ENCODE measurements at regions not wholly inside any gene's neighbourhood (a gene's known extent, or its start where the extent isn't known, plus 50 kb on each side); places are given as distances from the start of the nearest gene placed in this dataset.
"Not testable (repeated sequence)": the region's sequence is repeated elsewhere in the genome, so short reads cannot be mapped to it uniquely, and the experiment has no call there.

DNA sequence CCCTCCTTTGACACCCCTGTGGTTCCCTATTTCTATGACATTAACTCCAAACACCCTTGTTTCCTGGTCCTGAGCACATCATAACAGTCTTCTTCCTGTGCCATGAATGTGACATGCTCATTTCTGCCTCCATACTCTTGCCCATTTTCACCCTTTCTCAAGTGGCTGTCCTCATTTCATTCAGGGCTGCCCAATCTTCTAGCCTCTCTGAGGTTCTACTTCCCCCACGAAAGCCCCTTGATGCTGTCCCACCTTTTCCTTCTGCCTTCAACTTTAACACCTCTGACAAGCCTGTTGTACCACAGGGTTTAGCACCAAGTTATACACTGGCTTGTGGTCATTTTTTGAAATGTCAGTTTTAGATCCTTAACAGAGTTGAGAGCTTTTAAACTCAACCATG, 136.2 kb upstream of the BOD1L1 start:
- DNase-seq: no peak

DNA sequence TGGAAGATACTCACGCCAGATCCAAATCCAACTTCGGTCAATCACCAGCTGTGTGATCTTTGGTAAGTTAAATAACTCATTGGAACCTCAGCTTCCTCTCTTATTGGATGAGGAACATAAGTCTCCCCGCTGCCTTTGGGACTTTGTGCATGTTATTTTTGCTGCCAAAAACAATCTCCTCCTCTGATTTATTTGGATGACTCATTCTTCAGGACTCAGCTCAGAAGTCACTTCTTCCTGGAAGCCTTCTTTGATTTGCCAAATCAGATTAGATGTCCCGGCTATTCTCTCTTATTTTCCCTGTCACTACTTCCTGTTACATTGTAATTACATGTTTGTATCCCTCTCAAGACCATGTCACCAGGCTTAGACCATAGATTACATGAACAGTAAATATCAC, 138.0 kb upstream of the BOD1L1 start:
- DNase-seq: no peak

DNA sequence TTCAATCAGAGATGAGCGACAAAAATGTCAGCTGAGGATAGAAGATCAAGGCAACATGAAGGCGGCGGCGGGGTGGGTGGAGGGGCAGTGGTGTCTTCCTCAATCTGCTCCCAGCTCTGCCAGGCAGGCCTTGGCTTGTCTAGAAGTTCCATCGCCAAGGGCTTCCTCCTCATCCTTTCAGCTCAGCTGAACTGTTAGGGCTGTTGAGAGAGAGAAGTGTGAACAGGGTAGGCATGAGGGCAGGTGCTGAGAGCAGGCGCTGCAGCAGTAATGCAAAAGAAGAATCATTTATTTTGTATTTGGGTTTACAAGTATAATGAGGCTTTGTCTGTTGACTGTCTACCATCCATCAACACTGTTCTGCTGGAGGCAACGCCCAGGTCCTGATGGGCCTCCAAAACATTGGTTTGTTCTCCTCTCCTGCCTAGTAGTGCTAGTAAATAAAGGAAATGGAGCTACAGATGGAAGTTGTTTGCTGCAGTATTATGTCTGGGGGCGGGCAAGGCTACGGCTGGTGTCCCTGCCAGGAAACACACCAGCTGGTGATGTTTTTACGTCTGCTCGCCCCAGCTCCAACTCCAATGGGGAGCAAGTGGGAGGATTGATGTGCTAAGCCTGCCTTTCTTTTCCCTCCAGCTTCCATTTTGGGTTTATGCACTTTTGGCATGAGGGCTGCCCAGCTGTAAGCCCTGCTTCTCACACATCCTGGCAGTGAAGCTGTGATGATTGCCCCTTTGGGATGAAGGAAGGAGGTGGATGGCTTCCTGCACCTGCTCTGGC, 139.4 kb upstream of the BOD1L1 start:
- DNase-seq: no peak

DNA sequence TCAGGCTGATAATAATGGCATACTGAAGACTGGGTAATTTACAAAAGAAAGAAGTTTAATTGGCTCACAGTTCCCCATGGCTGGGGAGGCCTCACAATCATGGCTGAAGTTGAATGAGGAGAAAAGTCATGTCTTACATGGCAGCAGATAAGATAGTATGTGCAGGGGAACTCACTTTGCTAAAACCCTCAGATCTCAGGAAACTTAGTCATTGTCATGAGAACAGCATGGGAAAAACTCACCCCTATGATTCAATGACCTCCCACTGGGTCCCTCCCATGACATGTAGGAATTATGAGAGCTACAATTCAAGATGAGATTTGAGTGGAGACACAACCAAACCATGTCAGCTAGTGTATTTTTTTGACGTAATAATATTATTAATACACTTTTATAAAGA, 149.8 kb upstream of the BOD1L1 start:
- no peak for DNase-seq

DNA sequence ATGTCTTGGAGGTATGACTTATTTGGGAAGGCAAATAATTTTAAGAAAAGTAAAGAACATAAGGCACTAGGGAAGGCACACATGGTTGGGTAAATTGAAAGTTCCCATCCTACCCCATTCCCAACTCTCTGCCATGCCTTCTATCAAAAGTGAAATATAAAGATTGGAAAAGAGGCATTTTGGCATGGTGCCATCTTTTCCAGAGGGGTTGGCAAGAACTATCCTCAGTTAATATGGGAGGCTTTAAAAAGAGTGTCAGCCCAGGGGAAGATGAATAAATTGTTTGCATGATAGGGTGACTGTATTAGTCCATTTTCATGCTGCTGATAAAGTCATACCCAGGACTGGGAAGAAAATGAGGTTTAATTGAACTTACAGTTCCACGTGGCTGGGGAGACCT, 150.8 kb upstream of the BOD1L1 start:
- no peak for DNase-seq

DNA sequence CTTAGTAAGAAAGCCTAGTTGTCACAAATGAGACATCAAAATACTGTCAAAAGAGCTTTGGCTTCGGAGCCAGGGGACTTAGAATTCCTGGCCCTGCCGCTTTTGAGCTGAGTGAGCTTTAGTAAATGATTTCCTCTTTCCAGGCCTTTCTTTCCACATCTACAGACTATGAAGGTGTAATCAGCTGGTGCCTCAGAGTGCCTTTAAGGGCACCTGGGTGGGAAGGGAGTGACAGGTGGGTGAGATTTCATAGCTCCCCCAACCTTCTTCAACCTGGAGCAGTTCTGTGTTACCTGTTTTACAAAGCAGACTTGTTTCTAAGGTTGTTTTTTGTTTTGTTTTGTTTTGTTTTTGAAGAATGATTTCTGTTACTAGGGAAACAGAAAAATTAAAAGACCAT, 154.7 kb upstream of the BOD1L1 start:
- no peak for DNase-seq

DNA sequence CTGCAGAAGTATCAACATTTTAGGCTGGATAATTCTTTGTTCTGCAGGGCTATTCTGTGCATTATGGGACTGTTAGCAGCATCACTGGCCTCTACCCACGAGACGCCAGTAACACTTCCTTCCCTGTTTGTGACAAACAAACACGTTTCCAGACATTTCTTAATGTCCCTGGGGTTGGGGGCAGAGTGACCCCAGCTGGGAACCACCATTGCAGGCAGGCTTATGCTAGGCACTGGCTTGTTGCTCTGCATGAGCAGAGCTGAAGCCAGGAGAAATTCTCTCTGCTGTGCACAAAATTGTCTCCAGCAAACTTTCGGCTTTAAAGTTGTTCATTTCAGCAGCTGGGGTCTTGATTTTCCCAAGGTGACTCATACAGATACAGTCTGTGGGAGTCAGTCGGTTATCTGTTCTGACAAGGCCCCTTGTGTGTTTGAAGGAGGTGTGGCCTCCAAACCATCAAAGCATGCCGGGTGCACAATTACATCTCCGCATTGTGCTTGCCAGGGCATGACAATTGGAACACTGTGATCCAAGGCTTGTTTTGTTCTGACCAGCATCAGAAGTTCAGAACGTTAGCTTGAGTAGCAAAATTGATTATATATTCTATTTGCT, 156.4 kb upstream of the BOD1L1 start:
- DNase-seq: no peak

DNA sequence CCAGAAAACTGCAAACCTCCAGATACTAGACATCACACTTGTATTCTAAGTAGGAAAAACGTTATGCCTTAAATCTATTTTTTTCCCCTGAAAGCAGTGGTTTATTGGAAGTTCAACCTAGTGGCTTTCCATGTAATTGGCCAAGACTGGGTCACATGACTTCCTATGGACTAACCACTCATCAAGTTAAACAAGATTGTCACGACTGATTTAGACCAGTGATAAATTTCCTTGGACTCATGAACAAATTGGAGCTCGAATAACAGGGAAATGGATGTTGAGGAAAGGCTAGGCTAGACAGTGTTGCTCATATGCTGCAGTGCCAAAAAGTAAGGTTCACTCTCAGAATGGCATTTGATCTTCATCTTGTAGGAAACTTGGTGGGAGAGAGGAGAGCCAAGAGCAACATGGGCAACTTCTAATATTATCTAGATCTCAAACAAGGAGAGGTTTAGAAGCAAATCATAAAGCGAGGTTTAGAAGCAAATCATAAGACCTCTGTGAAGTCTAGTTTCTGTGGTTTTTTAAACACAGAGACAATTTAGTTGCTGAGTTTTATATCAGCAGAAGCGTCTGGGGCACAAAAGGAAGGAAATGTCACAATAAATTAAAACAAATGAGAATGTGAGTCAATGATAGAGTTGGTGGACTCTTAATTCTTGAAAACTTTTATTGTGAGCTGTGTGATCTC, 165.6 kb upstream of the BOD1L1 start:
- DNase-seq: no peak

DNA sequence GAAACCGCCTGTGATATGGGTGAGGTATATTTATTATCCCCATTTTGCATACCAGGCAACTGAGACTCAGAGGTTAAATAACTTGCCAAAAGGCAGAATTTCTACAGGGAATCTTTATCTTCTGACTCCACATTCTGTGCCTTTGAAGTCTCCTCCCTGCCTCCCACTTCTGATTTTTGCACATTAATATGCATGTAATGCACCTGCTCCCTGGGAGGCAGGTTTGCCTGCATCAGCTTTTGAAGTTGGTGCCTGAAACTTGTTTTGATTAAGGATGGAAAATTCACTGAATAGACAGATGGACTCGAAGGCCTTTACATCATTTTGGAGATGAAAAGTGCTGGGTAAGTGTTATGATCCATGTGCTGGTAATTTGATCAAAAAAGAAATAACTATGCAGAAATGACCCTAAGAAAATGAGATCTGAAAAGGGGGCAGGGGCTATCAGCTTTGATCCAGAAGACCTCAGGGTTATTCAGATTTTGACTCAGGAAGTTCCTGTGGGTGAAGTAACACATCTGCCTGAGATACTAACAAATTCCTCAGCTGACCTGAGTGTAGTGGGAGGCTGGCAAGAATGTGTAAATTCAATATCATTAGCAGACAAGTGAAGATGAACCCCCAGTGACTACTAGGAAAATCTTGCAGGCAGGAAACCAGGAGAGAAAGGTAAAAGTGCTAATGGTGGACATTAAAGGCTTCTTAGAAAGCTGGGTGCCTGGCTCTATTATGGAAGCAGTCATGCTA, 167.5 kb upstream of the BOD1L1 start:
- no peak for DNase-seq

DNA sequence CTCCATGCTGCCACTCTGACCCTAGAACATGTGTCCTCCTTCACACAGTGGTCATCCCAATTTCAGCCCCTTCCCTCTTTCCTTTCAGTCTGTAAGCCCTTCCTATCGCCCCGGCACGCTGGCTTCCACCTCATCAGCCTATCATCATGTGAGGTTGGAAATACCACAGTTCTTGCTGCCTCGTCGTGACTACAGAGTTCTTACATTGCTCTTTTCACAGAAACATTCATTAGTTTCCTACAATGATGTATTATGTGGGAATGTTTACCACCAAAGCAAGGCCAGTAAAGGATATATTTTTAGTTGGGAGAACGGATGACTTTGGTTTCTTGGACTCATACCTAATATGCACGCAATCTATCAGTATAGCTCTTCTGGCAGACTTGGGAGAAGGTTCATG, 169.5 kb upstream of the BOD1L1 start:
- DNase-seq: no peak

DNA sequence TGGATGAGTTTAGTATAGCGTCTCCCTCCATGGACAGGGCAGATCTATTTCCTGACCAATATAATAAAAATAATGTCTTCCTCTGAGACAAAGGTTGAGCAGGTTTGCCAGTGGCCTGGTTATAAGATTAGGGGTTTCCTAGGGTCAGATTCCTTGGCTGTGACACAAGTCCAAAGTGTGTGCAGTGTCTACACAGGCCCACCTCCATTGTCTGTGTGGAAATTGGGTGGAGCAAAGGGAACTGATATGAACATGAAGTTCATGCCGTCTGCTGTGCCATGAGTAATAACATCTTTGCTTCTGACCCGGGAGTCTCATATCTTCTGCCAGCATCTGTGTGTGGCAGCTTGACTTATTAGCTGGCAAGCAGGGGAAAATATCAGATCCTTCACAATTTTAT, 187.7 kb upstream of the BOD1L1 start:
- no peak for DNase-seq

DNA sequence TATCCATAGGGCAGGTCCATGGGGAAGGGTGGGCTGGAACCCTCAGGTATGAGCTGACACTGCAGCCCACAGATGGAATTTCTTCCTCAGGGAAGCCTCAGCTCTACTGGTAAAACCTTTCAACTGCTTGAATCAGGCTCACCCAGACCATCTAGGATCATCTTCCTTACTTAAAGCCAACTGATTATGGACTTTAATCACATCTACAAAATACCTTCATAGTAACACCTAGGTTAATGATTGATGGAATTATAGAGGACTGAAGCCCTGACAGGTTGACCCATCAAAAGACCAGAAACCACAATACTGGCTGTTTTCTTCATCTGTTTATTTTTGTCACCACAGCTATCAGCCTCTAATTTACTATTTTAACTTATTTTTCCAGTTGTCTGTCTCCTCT, 188.9 kb upstream of the BOD1L1 start:
- DNase-seq: no peak

DNA sequence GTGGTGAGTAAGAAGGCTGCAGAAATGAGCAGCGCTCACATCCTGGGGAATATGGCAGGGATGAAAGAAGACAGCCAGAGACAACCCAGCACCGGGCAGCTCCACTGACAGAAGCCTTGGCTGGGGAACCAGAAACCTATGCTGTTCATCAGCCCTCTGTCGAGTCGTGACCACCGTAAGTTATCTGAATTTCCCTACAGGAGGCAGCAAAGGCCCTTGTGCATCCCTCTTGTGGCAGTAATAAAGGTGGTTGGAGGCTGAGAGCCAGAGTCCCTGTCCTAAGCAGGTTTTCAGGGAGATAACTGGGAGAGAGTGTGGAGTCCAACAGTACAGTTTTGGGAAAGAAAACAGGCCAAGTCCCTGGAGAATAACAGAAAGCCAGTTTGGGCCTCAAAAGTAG, 194.0 kb upstream of the BOD1L1 start:
- DNase-seq: no peak

DNA sequence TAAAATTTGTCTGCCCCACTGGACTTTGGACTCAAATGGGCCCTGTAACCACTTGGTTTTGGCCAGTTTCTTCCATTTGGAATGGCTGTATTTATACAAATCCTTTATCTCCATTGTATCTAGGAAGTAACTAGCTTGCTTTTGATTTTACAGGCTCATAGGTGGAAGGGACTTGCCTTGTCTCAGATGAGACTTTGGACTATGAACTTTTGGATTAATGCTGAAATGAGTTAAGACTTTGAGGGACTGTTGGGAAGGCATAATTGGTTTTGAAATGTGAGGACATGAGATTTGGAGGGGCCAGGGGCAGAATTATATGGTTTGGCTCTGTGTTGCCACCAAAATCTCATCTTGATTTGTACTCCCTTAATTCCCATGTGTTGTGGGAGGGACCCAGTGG, 198.3 kb upstream of the BOD1L1 start:
- DNase-seq: not testable (repeated sequence)

DNA sequence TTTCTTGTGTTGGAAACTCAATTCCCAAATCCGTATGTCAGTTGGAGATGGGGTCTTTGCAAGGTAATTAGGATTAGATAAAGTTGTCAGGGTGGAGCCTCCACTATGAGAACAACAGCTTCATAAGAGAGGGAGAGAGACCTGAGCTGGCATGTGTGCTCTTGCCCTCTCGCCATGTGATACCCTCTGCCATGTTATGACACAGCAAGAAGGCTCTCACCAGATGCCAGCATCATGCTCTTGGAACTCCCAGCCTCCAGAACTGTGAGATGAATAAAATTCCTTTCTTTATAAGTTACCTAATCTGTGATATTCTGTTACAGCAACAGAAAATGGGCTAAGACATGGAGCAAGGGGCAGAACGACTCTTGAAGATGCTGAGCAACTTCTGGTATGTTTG, 201.9 kb upstream of the BOD1L1 start:
- DNase-seq: no peak

DNA sequence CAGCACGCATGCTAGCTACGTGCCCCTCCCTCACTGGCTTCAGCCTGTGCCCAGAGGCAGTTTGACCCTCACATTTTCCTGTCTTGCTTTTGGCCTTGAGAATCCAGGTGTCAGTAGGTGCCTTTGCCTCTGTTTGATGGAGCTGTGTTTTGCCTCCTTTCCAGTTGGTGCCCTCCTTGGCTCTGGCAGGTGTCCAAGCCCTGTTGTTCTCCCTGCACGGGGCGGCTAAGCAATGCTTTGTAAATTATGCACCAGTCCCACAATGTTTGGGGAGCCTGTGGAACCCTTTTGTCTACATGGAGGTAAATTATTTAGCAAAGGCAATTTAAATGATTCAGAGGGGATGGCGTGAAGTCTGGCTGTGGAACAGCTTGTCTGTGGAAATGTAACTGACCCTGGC, 202.9 kb upstream of the BOD1L1 start:
- DNase-seq: no peak

DNA sequence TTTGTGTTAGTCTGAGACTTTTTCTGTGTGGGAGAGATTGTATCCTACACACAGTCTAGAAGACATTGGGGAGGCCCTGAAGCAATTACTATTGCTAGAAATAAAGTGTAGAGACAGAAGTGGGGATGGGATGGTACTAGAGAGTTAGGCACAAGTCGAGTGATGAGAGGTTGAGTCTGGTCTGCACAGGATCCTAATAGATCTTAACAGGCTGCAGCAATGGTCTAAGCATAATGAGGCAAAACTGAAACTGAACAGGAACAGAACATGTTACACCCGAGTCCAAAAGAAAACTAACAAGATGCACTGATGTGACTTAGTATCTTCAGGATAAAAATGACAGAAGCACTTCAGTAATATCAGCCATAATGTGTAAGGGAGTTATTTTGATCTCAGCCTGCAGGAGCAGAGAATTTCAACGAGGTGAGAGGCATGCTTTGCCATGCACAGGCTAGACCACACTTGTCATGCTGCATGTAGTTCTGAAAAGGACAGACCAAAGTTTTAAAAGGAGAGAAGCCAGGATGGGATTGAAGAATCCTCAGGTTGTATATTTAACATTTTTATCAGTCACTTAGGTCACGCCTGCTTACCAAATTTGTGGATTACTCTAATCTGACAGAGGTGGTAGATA, 205.8 kb upstream of the BOD1L1 start:
- DNase-seq: no peak

DNA sequence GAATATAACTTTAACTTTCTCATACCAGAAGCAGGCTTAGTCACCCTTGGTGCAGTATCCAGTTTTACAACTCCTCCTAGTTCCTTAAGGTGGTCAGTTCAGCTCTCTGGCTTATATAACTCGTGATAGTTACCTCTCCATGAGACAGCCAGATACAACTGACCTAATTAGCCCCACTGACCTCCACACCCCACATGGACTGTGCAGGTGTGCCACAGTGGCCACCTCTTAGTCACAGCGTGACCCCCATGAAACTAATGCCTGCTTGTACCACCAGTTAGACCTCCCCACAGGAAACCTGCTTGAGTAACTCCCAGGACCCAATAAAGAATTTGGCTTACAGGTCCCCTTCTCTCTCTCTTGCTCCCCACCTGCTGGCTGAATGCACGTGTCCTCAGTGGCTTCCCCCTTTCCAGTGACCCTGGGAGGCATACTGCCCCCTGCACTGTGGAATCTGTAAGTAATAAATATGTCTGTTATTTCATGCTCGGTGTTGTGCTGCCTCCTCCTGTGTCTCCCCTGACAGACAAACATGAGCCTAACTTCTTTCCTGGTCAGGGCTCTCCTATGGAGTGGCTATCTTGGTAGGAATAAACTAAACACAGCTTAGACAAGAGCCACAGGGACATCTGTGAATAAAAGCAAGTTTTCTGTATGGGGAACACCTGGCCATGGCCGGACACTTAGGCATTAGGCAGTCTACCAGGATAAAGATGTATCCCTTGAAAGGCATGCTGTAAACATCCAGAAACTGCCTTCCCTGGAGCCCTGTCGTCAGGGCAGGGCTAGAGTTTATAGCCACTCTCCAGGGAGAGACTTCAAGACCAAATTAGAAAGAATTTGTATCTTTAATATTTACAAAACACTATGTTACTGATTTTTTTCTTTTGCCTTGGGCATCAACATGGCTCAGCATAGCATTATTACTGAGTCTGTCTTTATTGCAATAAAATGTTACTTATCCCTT, 209.7 kb upstream of the BOD1L1 start:
- DNase-seq: no peak

DNA sequence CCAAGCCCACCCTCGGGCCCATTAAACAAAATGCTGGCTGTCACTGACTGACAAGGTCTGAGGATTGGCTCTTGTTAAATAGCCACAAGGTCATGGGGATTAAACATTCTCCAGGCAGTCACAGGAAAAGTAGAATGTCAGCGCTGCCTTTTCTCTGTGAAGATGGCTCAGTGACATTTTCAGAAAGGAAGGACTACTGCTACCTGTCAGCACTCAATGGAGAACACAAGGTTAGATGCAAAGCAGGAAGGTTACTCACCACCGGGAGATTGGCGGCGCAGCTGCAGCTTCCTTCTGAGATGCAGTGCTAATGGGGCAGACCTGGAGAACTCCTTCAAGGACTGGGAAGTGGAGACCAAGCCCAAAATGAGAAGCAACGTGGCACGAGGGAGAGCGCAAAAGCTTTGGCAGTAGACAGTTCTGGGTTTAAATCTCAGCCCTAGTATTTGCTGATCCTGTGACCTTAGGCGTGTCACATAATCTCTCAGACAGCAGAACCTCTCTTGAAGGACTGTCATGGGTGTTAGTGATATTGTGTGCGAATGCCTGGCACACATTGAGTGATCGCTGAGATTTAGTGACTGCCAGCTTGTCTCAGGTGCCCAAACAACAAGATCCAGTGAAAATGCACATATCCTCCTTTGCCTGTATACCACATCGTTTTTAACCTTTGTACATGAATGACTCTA, 213.1 kb upstream of the BOD1L1 start:
- no peak for DNase-seq

DNA sequence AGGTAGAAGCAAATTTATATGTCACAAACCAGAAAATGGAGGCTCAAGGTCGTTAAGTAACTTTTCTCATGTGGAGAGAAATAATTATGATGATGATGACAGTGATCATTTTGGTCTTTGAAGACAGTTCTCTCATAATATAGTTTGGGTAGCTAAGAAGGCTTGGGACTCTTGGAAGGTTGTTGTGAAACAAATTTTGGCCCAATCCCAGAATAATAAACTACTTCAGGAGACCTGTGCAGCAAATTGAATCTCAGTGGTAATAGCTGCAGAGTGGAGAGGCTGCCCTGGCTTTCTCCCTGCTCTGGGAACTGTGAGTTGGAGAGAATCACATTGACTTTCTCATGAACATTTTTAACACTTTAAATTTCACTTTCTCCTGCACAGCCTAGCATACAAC, 217.2 kb upstream of the BOD1L1 start:
- no peak for DNase-seq

DNA sequence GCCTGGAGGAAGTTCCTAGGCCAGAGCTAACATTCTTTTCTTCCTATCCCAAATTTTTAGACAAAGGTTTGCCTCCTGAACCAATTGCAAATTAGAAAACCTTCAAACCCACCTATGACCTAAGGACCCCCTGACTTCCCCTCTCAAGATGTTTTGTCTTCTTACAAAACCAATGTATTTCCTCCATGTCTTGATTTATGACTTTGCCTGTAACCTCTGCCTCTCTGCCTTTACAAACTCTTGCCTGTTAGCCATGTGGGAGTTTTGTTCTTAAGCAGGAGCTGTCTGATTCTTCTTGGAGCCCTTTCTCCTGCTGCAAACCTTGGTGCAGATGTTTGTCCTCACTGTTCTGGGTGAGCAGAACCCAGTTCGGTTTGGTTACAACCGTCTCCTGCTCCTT, 222.3 kb upstream of the BOD1L1 start:
- DNase-seq: no peak

Data from stimulated activated CD4-positive, alpha-beta T cell treated with anti-CD3 and anti-CD28 coated beads, Interleukin-15, amount 100 ng/mL, for 24 hours (primary cell).